HEK293 (cell line): ENCODE measurements at regions not wholly inside any gene's neighbourhood (a gene's known extent, or its start where the extent isn't known, plus 50 kb on each side); places are given as distances from the start of the nearest gene placed in this dataset.

Experiments
- CTCF ChIA-PET: fragments of 350-600 bp; formaldehyde crosslinking; extraction: SDS; loops from one replicate; lab custom pipeline; 2021; ENCODE audit warnings: antibody characterized with exemption; lab: Yijun Ruan, JAX
- POLR2A ChIA-PET: fragments of 300-600 bp; formaldehyde crosslinking; extraction: SDS; loops from one replicate; lab custom pipeline; 2020; ENCODE audit warnings: antibody characterized with exemption, inconsistent platforms; lab: Yijun Ruan, JAX
- H3K27ac ChIP-seq: fragments of 200-500 bp; sonication (Bioruptor generic); 2 replicates; pipeline ENCODE4 v1.5.1; 2014; ENCODE audit warnings: low read depth, low read length, control low read depth, inconsistent platforms; ENCODE audit errors: extremely low read depth
- H3K36me3 ChIP-seq, 2 experiments: fragments of 200-500 bp in 1 of 2; sonication (Bioruptor generic) in 1 of 2; 1 replicate in 1 of 2; 2 replicates in 1 of 2; pipeline ENCODE4 v1.5.1; 2014 to 2017; ENCODE audit warnings: inconsistent platforms in 2 of 2, low read length in 2 of 2; ENCODE audit not compliant: control insufficient read depth in 2 of 2, insufficient read depth in 1 of 2
- H3K4me1 ChIP-seq: fragments of 200-500 bp; sonication (Bioruptor generic); 2 replicates; pipeline ENCODE4 v1.5.1; 2014; ENCODE audit warnings: mild to moderate bottlenecking, low read length, inconsistent platforms; ENCODE audit not compliant: control insufficient read depth, insufficient read depth
- H3K4me3 ChIP-seq: 2 replicates; pipeline ENCODE4 v1.5.1; 2011; ENCODE audit warnings: low read depth, mild to moderate bottlenecking, control low read depth, low read length, moderate library complexity
- H3K9me3 ChIP-seq: fragments of 200-500 bp; sonication (Bioruptor generic); 2 replicates; pipeline ENCODE4 v1.5.1; 2014; ENCODE audit warnings: low read depth, low read length, inconsistent platforms; ENCODE audit not compliant: control insufficient read depth, insufficient read depth
- HOXD13 ChIP-seq: sonication (generic); formaldehyde crosslinking; IDR thresholded peaks from 2 replicates; pipeline ENCODE4 v1.8.0; 2022; ENCODE audit warnings: missing genetic modification reagents, borderline replicate concordance
- IKZF3 ChIP-seq: fragments of 450-650 bp; IDR thresholded peaks from 2 replicates; pipeline ENCODE4 v1.5.0; 2018; ENCODE audit warnings: missing biosample characterization, mild to moderate bottlenecking, missing genetic modification characterization, moderate library complexity
- KLF8 ChIP-seq: fragments of 450-650 bp; formaldehyde crosslinking; IDR thresholded peaks from 2 replicates; pipeline ENCODE4 v1.5.1; 2016; ENCODE audit warnings: missing biosample characterization, missing genetic modification characterization
- MEIS1 ChIP-seq: sonication (generic); formaldehyde crosslinking; IDR thresholded peaks from 2 replicates; pipeline ENCODE4 v1.8.1; 2022; ENCODE audit warnings: missing genetic modification reagents, mild to moderate bottlenecking, borderline replicate concordance
- MYNN ChIP-seq: fragments of 450-650 bp; formaldehyde crosslinking; IDR thresholded peaks from 2 replicates; pipeline ENCODE4 v1.5.1; 2016; ENCODE audit warnings: missing biosample characterization, missing genetic modification characterization, borderline replicate concordance
- PBX3 ChIP-seq: sonication (generic); formaldehyde crosslinking; IDR thresholded peaks from 2 replicates; pipeline ENCODE4 v1.8.1; 2022; ENCODE audit warnings: mild to moderate bottlenecking, moderate library complexity, missing genetic modification reagents
- PRDM2 ChIP-seq: fragments of 450-650 bp; formaldehyde crosslinking; IDR thresholded peaks from 2 replicates; pipeline ENCODE4 v1.5.1; 2016; ENCODE audit warnings: missing biosample characterization, missing genetic modification characterization, borderline replicate concordance
- SP7 ChIP-seq: fragments of 450-650 bp; formaldehyde crosslinking; IDR thresholded peaks from 2 replicates; pipeline ENCODE4 v1.5.1; 2016; ENCODE audit warnings: missing biosample characterization, missing genetic modification characterization
- ZFP41 ChIP-seq: fragments of 450-650 bp; formaldehyde crosslinking; IDR thresholded peaks from 2 replicates; pipeline ENCODE4 v1.5.1; 2016; ENCODE audit warnings: missing biosample characterization, missing genetic modification characterization, borderline replicate concordance
- ZNF16 ChIP-seq: fragments of 450-650 bp; formaldehyde crosslinking; IDR thresholded peaks from 2 replicates; pipeline ENCODE4 v1.5.1; 2016; ENCODE audit warnings: low read depth, missing biosample characterization, missing genetic modification characterization
- ZNF391 ChIP-seq: fragments of 450-650 bp; formaldehyde crosslinking; IDR thresholded peaks from 2 replicates; pipeline ENCODE4 v1.5.1; 2016; ENCODE audit warnings: low read depth, missing biosample characterization, missing genetic modification characterization, borderline replicate concordance
- ZNF416 ChIP-seq: fragments of 450-650 bp; formaldehyde crosslinking; IDR thresholded peaks from 2 replicates; pipeline ENCODE4 v1.5.1; 2016; ENCODE audit warnings: missing biosample characterization, missing genetic modification characterization
- ZNF518A ChIP-seq: fragments of 450-650 bp; formaldehyde crosslinking; conservative IDR thresholded peaks from 2 replicates; pipeline ENCODE4 v1.5.1; 2016; ENCODE audit warnings: low read depth, missing biosample characterization, missing genetic modification characterization
- ZNF558 ChIP-seq: fragments of 450-650 bp; formaldehyde crosslinking; IDR thresholded peaks from 2 replicates; pipeline ENCODE4 v1.5.1; 2016; ENCODE audit warnings: missing biosample characterization, missing genetic modification characterization
- ZNF561 ChIP-seq: fragments of 450-650 bp; IDR thresholded peaks from 2 replicates; pipeline ENCODE4 v1.5.1; 2018; ENCODE audit warnings: missing biosample characterization, missing genetic modification characterization, borderline replicate concordance
- ZNF626 ChIP-seq: fragments of 450-650 bp; sonication (Bioruptor Pico); formaldehyde crosslinking; IDR thresholded peaks from 2 replicates; pipeline ENCODE4 v1.5.1; 2018; ENCODE audit warnings: missing biosample characterization, missing genetic modification characterization, inconsistent platforms
- TF ChIP-seq, protein P1 (sequence below): IDR thresholded peaks from 2 replicates; pipeline ENCODE4 v1.6.1; 2011; ENCODE audit warnings: mild to moderate bottlenecking, low read depth, low read length, borderline replicate concordance

- no peak for TF ChIP-seq PBX3 (CRISPR knock-in tag)
- no peak for TF ChIP-seq ZNF391 (tag by site-specific recombination)
- TF ChIP-seq ZNF558: no peak
- TF ChIP-seq ZNF16: no peak
- TF ChIP-seq IKZF3 (tag by site-specific recombination): no peak
- no peak for TF ChIP-seq ZNF626 (tag by site-specific recombination)
- TF ChIP-seq ZNF416 (tag by site-specific recombination): no peak
These were observed 307.5 kb downstream of the EDEM1 start (continued) for GRCh38 chr3:5494905-5495519.

- TF ChIP-seq MYNN (no peak), ZNF518A (tag by site-specific recombination) (no peak), PRDM2 (no peak), MEIS1 (no peak), ZNF561 (no peak), KLF8 (tag by site-specific recombination) (no peak), ZFP41 (tag by site-specific recombination) (no peak), SP7 (tag by site-specific recombination) (no peak), HOXD13 (CRISPR knock-in tag) (no peak)
- TF ChIP-seq, protein P1, sequence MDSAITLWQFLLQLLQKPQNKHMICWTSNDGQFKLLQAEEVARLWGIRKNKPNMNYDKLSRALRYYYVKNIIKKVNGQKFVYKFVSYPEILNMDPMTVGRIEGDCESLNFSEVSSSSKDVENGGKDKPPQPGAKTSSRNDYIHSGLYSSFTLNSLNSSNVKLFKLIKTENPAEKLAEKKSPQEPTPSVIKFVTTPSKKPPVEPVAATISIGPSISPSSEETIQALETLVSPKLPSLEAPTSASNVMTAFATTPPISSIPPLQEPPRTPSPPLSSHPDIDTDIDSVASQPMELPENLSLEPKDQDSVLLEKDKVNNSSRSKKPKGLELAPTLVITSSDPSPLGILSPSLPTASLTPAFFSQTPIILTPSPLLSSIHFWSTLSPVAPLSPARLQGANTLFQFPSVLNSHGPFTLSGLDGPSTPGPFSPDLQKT: no peak
- no peak overlapping the region for H3K27ac ChIP-seq
- no peak overlapping the region for H3K4me3 ChIP-seq
- H3K4me1 ChIP-seq: no peaks in the 10 kb centered on the region
- POLR2A ChIA-PET: no interaction called here
- no peaks in the 10 kb centered on the region for H3K9me3 ChIP-seq
- H3K36me3 ChIP-seq: no peaks in the 10 kb centered on the region
- CTCF ChIA-PET: no interaction called here
These were observed 310.0 kb downstream of the EDEM1 start for GRCh38 chr3:5497497-5497896.
